Hematopoietic multipotent progenitor cell treated with erythropoietin and hydrocortisone succinate and interleukin-3 and kit ligand, for 8 days (in vitro differentiated cells): ENCODE measurements at regions not wholly inside any gene's neighbourhood (a gene's known extent, or its start where the extent isn't known, plus 50 kb on each side); places are given as distances from the start of the nearest gene placed in this dataset.

Source experiments
- DNase-seq: peaks from one replicate; pipeline ENCODE4 v3.0.0-alpha.2; 2015

- no peak for DNase-seq
Measured at GRCh38 chr3:110139048-110139447, 801.7 kb upstream of the DPPA4 start.

- no peak for DNase-seq
Measured at GRCh38 chr3:110139821-110140220, 802.5 kb upstream of the DPPA4 start.

GRCh38 chr3:110149763-110150162 is 812.4 kb upstream of the DPPA4 start:
- DNase-seq = no peak

GRCh38 chr3:110157221-110157620 is 819.9 kb upstream of the DPPA4 start:
- no peak for DNase-seq

- DNase-seq = no peak
Measured at GRCh38 chr3:110164632-110165369, 827.5 kb upstream of the DPPA4 start.

- no peak for DNase-seq
Measured at GRCh38 chr3:110165370-110165743, 828.0 kb upstream of the DPPA4 start.

GRCh38 chr3:110165753-110166152 is 828.4 kb upstream of the DPPA4 start:
- no peak for DNase-seq

GRCh38 chr3:110166791-110167190 is 829.4 kb upstream of the DPPA4 start:
- no peak for DNase-seq

GRCh38 chr3:110174908-110175307 is 837.6 kb upstream of the DPPA4 start:
- DNase-seq = no peak

- DNase-seq = no peak
Measured at GRCh38 chr3:110178965-110179364, 841.6 kb upstream of the DPPA4 start.

- DNase-seq = no peak
Measured at GRCh38 chr3:110180733-110181132, 843.4 kb upstream of the DPPA4 start.

GRCh38 chr3:110181226-110181625 is 843.9 kb upstream of the DPPA4 start:
- DNase-seq = no peak

- DNase-seq = no peak
Measured at GRCh38 chr3:110184536-110184935, 847.2 kb upstream of the DPPA4 start.

GRCh38 chr3:110193074-110193473 is 855.7 kb upstream of the DPPA4 start:
- no peak for DNase-seq

GRCh38 chr3:110198717-110199587 is 861.6 kb upstream of the DPPA4 start:
- no peak for DNase-seq

- DNase-seq = no peak
Measured at GRCh38 chr3:110199588-110199943, 862.2 kb upstream of the DPPA4 start.

GRCh38 chr3:110210086-110210660 is 861.4 kb upstream of the NECTIN3 start:
- DNase-seq = no peak

- DNase-seq = no peak
Measured at GRCh38 chr3:110226645-110227044, 845.0 kb upstream of the NECTIN3 start.

- DNase-seq = no peak
Measured at GRCh38 chr3:110227991-110228390, 843.6 kb upstream of the NECTIN3 start.

- no peak for DNase-seq
Measured at GRCh38 chr3:110234831-110235230, 836.8 kb upstream of the NECTIN3 start.

GRCh38 chr3:110236976-110237610 is 834.5 kb upstream of the NECTIN3 start:
- no peak for DNase-seq

- DNase-seq = no peak
Measured at GRCh38 chr3:110243081-110243480, 828.5 kb upstream of the NECTIN3 start.

- DNase-seq = no peak
Measured at GRCh38 chr3:110246796-110247376, 824.7 kb upstream of the NECTIN3 start.
